Esophagus squamous epithelium (tissue), 4 donors: ENCODE measurements at regions not wholly inside any gene's neighbourhood (a gene's known extent, or its start where the extent isn't known, plus 50 kb on each side); places are given as distances from the start of the nearest gene placed in this dataset.

Source experiments
- CTCF ChIP-seq, 6 experiments: fragments of 450-650 bp in 4 of 6; fragments of 200-600 bp in 2 of 6; sonication (generic) in 2 of 6; IDR thresholded peaks; one replicate each; pipeline ENCODE4 v1.5.1; 2016 to 2019; ENCODE audit warnings: antibody characterized with exemption in 6 of 6, mild to moderate bottlenecking in 4 of 6, moderate library complexity in 4 of 6
- POLR2A ChIP-seq, 4 donors: fragments of 450-650 bp; IDR thresholded peaks; one replicate each; pipeline ENCODE4 v1.6.1; 2017; ENCODE audit warnings: antibody characterized with exemption in 4 of 4, mild to moderate bottlenecking in 4 of 4, moderate library complexity in 3 of 4

- no peak for TF ChIP-seq CTCF (IDR thresholded peaks at IDR 0.05)
- TF ChIP-seq POLR2A (IDR thresholded peaks at IDR 0.05): no peak
Measured at GRCh38 chr4:96642490-96642889, 802.6 kb downstream of the PDHA2 start.
